GM18507 (cell line): ENCODE measurements at regions not wholly inside any gene's neighbourhood (a gene's known extent, or its start where the extent isn't known, plus 50 kb on each side); places are given as distances from the start of the nearest gene placed in this dataset.
"Not testable (repeated sequence)": the region's sequence is repeated elsewhere in the genome, so short reads cannot be mapped to it uniquely, and the experiment has no call there.

Experiments used
- DNase-seq: peaks from one replicate; pipeline ENCODE4 v3.0.0; 2011; ENCODE audit warnings: low read depth; ENCODE audit not compliant: insufficient read length; ENCODE audit errors: extremely low spot score
- FAIRE-seq: peaks from 2 replicates; lab custom pipeline; 2011; peaks lifted over from hg19 to GRCh38; lab: Jason Lieb, UNC

DNA sequence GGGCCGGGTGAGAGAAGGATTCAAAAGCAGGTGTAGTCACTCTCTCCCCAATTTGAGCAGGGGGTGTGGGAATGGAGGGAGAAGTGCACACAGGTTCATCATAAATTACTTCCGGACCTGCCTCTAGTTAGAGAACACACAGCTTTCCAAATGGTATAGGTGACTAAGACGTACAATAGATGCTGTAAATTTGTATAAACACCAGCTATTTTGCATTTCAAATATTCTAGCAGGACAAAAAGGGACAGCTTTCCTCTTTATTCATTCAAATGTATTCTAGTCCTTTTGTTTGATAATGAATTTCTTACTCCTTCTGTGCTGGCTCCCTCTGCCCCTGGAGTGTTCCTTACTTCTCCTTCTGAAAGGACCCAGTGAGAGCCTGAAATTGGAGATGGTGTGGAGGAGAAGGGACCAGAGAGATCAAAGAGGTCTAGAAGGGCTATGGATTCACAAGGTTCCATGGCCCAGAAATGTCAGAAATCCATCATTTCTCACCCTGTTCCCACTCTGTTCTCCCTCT, 53.2 kb upstream of the SH3BP4 start:
- DNase-seq (no peak), FAIRE-seq (no peak)

DNA sequence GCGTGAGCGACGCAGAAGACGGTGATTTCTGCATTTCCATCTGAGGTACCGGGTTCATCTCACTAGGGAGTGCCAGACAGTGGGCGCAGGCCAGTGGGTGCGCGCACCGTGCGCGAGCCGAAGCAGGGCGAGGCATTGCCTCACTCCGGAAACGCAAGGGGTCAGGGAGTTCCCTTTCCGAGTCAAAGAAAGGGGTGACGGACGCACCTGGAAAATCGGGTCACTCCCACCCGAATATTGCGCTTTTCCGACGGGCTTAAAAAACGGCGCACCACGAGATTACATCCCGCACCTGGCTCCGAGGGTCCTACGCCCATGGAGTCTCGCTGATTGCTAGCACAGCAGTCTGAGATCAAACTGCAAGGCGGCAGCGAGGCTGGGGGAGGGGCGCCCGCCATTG, 63.4 kb upstream of the SH3BP4 start:
- FAIRE-seq, DNase-seq: not testable (repeated sequence)

DNA sequence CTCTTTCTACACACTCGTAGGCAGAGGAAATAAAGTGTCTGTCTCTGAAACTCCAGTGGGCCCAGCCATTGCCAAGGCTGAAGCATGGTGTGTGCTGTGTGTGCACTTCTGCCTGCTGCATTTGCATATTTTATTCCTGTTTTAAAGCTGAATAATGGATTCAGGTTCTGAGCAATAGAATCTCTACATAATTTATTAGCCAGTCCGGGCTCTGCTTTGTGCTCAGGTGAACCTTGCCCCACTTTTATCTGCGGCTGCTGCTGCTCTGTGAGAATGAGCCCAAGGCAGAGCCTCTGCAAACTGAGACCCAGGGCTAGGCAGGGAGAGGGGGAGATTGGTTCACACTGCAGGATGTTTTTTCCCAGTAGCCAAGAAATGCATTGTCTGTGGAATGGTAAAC, 64.6 kb upstream of the SH3BP4 start:
- DNase-seq (no peak), FAIRE-seq (no peak)

DNA sequence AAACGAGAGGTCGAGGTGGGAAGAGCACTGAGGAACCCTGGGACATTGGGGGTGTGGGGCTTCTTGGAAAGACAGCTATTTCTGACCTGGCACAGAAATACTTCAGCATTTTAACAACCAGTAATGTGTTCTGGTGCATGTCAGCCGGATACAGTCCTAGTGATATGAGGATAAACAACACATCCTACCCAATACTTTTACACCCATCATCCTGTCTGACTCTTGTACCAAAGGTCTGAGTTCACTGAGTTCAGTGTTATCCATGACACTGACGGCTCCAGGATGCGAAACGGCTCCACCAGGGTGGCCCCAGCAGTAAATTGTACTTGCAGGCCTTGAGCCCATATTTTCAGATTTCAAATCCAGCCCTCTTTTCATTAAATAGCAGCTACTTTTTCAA, 65.9 kb upstream of the SH3BP4 start:
- no peak for DNase-seq
- FAIRE-seq = no peak

DNA sequence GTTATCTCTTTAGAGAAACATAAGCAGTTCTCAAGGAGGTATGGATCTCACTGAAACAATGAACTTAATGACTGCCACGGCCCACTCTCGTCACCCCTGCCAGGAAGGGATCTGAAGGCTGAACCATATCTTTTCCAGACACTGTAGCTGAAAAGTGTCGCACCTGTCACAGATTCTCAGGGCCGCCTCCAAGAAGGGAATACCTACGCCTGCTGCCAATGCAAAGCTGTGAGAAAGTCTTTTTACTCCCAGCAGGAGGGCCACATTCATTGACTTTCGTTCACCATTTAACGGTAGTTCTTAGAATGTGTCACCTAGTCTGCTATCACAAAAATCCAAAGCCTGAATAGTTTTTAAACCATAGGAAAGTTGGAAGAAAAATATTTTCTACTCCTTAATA, 66.7 kb upstream of the SH3BP4 start:
- DNase-seq (no peak), FAIRE-seq (no peak)

DNA sequence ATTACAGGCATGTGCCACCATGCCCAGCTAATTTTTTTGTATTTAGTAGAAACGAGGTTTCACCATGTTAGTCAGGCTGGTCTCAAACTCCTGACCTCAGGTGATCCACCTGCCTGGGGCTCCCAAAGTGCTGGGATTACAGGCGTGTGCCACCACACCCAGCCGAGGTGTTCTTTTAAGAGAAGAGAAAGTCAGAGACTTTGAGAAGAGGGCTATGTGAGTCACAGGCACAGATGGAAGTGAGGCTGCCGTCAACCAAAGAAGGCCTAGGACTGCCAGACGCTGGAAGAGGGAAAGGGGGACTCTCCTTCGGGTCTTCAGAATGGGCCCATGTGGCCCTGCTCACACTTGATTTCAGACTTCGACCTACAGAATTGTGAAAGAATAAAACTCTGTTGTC, 67.2 kb upstream of the SH3BP4 start:
- no peak for FAIRE-seq
- DNase-seq = no peak

DNA sequence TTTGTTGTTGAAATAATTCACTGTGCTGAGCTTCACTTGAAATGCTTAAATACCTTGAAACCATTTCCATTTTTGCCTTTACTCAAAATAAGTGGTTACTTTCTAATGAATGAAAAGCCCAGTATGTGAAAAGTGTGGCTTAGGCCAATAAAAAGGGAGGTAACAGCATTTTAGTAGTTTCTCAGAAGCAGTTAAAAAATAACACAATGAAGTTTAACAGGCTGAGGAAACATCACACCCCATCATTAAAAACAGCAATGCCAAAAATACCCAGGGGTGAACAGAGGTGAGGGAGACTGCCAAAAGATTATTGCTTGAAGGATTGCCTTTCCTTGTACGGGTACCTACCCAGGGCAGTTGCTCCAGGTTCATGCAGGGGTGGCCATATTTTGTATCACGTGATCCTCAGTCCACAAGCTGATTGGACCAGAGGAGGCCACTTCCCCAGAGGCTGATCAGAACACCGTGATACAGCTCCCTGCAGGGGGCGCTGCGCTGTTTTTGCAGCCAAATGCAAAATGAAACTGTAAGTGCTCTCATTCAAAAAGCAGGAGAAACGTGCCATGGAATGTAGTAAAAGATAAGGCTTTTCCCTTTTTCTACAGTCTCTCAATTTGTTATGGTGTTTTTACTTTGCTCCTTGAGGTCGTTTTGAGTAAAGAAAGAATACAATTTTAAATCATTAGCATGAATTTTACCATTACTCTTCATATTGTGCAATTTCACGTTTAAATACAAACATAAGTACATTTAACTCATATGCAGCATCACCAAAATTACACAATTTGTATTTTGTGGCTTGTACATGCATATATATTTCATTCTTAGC, 70.2 kb upstream of the SH3BP4 start:
- peak; percentile 14 for DNase-seq

DNA sequence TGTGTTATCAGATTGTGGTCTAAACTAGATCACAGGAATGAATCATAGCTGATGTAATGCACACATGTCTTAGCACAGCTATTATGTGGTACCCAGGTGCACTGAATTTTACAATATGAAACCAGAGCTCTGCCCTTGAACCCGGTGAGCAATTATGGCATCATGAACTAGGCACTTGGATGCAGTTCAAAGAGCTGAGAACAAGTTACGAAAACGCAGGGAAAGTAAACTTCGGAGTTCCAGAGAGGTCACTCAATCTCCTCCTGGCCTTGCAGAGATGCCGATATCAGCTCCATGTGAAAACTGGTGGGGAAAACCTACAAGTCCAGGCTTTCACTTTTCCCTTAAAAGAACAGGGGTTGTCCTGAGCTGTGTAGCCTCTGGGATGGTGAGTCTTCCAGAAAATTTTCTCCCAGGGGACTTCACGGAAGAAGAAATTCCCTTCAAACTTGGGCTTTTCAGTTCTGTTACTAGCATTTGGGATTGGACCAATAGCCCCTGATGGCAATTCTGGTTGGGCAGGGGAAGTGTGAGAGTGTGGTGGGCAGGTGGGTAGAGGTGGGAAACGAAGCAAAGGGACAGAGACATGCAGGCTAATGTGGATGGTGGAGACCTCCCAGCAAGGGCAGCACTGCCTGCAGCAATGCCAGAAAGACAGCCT, 71.1 kb upstream of the SH3BP4 start:
- FAIRE-seq = no peak
- DNase-seq = no peak

More for the DNA sequence above, 70.2 kb upstream of the SH3BP4 start:
- FAIRE-seq = no peak

DNA sequence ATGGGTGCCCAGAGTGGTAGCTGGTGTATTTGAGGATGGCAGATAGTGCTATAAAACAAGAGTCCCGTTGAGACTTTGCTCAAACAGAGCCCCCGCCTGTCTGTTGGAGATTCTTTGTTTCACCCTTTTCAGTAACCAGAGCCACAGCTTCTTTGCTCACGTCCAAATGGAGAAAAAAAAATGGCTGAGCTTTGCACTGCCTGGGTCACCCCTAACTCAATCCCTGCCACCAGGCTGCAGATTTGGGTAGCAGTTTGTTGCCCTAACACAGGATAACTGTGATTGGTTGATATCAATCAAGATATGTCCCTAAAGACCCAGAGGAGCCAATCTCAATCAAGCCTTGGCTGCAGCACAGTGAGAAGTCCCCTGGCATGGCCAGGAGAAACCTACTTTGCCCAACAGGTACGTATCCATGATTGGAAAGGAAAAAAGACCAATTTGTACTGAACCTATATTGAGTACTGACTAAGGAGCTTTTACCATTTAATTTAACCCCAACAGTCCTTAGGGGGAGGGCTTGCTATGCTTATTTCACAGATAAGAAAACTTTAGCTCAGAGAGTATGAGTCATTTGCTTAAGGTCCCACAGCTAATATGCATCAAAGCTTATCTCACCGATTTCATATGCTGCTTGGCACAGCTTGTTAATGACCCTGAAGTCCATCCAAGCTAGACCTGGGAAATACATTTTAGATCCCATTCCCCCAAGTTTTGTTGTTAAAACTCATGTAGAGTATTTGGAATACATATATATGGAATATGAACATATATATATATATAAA, 72.0 kb upstream of the SH3BP4 start:
- DNase-seq = no peak
- no peak for FAIRE-seq

DNA sequence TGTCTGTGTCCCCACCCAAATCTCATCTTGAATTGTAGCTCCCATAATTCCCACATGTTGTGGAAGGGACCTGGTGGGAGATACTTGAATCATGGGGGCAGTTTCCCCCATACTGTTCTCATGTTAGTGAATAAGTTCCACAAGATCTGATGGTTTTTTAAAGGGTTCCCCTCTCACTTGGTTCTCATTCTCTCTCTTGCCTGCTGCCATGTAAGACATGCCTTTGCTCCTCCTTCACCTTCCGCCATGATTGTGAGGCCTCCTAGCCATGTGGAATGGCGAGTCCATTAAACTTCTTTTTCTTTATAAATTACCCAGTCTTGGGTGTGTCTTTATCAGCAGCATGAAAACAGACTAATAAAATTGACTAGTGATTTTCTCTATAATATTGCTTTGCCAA, 75.2 kb upstream of the SH3BP4 start:
- not testable (repeated sequence) for DNase-seq

DNA sequence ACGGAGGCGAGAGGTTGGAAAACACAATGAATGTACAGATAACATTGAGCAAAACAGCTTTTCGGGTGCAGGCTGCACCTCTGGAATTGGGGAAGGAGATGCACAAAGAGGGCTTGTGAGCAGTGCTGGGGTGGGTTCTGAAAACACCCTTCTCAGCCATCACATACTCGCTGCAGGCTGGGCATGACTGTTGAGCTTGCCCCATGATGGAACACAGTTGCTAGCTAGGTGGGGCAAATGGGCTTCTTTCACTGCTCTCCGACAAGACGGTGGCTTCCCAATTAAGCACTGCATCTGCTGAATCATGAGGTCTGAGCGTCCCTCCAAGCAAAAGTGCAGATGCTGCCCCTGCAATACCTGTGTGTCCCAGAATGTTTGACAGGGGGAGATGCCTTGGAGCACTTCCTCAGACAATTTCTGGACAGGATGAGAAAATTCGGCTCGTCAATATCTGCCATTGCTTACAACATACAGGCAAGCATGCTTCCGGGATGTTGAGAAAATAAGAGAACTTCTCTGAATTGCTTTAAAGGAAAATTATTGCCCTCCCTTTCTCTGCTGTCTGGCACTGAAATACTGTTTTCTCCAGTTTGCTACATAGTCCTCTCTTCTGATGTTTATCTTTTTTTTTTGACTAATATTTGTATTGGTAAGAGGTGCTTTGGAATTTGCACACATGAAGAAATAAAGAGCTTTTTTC, 77.3 kb upstream of the SH3BP4 start:
- FAIRE-seq = no peak
- DNase-seq = no peak

More for the DNA sequence above, 75.2 kb upstream of the SH3BP4 start:
- FAIRE-seq = not testable (repeated sequence)

DNA sequence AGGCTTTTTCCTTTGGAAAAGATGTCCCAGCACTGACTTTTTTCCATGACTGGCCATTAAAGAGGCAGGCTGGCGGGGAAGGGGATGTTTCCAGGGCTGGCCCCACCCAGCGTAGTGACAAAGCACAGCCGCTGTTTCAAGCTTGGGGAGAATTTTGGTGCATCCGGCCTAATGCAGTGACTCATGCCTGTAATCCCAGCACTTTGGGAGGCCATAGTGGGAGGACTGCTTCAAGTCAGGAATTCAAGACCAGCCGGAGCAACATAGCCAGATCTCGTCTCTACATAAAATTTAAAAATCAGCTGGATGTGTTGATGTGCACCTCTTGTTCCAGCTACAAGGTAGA, 78.0 kb upstream of the SH3BP4 start:
- DNase-seq (no peak), FAIRE-seq (no peak)

DNA sequence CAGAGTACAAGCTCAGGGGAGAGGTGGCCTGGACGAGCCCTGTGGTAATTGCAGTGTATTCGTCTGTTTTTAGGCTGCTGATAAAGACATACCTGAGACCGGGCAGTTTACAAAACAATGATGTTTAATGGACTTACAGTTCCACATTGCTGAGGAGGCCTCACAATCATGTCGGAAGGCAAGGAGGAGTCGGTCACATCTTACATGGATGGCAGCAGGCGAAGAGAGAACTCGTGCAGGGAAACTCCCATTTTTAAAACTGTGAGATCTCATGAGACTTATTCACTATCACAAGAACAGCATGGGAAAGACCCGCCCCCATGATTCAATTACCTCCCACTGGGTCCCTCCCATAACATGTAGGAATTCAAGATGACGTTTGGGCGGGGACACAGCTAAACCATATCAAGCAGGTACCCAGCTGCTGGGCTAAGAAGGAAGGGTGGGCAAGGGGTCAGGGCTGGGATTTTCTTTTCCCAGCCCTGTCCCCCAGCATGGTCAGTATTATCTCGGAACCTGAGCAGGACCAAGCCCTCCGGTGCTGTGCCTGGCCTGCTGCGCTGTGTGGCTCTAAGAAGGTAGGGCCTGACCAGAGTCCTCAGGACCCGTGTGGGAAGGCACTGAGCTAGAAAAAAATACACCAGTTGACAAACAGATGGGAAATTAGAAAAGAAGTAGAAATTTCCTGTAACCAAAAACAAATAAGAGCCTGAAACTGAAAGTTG, 78.6 kb upstream of the SH3BP4 start:
- FAIRE-seq = no peak
- DNase-seq = no peak

DNA sequence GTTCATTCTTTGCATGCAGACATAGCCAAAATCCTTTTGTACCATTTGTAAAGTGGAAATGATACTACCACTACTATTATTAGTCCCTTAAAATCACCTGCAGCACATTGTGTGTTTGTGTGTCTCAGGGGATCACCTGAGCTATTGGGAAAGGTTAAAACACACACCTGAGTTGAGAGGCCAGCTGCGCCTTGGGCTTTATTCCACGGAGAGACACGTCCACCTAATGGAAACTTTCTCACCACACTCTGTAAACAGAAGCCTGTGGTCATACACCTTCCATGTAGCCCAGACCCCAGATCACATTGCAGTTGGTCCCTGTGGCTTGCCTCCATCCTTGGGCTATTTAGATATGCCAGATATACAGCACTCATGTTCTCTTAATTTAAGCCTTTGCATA, 81.8 kb upstream of the SH3BP4 start:
- DNase-seq = no peak
- FAIRE-seq = no peak

DNA sequence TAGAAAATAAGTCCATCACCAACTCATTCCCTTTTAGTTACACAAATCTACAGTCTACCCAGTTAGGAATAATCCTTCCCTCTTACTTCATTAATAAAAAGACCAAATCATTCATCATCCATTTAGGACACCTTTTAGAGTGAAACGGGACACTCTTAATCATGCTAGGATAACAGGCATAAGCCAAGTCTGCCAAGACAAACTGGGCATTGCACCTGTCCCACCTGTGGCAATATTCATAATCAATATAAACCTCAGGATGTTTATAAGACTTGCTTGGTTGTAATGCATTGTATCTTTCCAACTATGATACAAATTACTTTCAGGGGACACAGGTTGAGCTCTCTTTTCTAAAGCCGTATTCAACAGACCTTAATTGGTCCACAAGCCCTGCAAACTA, 82.7 kb upstream of the SH3BP4 start:
- DNase-seq = no peak

DNA sequence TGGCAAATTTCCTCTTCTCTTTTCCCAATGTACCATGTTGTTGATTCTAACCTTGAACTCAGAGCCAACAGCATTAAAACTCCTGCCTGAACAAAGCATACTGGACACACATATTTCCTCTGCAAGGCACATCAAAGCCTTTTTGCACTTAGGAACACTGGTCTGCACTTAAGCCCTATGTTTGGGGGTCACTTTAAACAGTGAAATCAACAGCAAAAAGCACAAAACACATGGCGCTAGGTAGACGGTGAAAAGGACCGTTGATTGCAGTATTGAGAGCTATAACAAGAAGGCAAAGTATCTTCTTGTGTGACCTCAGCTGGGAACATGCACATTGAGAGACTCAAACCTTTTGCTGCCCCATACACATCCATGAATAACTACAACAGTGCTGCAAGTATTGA, 83.9 kb upstream of the SH3BP4 start:
- no peak for DNase-seq
- no peak for FAIRE-seq

More for the DNA sequence above, 82.7 kb upstream of the SH3BP4 start:
- no peak for FAIRE-seq

DNA sequence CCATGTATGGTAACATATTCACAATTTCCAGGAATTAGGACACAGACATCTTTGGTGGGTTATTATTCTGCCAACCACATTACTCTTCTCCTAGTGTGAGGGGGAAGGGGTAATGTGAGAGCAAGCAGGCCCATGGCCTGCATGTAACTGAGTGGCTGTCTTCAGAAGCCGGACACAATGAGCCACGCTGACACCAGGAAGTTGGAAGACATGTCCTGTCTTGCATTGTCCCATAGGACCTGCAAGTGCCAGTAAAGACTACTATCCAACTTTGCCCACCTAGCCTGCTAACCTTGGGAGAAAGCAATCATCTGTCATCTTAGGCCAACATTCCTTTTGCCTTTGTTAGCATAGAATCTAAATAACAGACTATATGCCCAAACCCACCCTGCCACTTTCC, 86.2 kb upstream of the SH3BP4 start:
- FAIRE-seq (no peak), DNase-seq (no peak)

DNA sequence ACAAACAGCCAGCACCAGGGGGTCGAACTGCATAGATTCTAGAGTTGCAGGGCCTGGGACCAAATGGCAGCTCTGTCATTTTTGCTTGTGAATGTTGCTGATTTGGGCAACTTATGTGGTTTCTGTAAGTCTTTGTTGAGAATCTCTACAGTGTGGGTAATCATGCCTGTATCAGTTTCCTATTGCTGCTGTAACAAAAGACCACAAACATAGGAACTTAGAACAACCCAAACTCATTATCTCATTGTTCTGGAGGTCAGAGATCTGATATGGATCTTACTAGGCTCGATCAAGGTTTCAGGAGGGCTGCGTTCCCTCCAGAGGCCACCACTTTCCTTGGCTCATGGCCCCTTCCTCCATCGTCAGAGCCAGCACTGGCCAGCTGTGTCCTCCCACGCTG, 86.8 kb upstream of the SH3BP4 start:
- no peak for DNase-seq
- FAIRE-seq = no peak

DNA sequence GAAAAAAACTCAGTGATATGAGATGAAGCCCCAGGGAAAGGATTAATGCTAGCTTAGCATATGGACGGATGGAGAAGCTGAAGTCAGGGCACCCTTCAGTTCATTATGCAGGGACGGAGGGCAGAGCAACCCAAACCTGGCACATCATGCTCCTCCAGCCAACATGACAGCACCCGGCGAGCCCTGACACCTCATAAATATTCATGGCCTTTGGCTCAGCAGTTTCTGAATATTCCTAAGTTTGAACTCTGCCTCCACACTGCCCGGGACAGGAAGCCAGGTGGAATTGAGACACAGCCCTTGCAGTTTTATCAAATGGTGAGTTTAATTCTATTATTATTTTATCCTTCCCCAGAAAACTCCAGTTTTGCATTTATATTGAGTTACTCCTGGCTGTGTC, 87.3 kb upstream of the SH3BP4 start:
- DNase-seq (no peak), FAIRE-seq (no peak)
